Neural cell (in vitro differentiated cells): ENCODE measurements at regions not wholly inside any gene's neighbourhood (a gene's known extent, or its start where the extent isn't known, plus 50 kb on each side); places are given as distances from the start of the nearest gene placed in this dataset.
"Not testable (repeated sequence)": the region's sequence is repeated elsewhere in the genome, so short reads cannot be mapped to it uniquely, and the experiment has no call there.

Experiments used
- EP300 ChIP-seq: fragments of 450-650 bp; conservative IDR thresholded peaks from 2 replicates; pipeline ENCODE4 v1.6.1; 2014; ENCODE audit warnings: antibody characterized with exemption, mild to moderate bottlenecking, moderate library complexity; ENCODE audit not compliant: poor library complexity, severe bottlenecking
- EZH2 ChIP-seq: fragments of 200-600, 300-800 bp; shearing (Covaris generic), sonication (generic); IDR thresholded peaks from 2 replicates; pipeline ENCODE4 v1.6.1; 2014; ENCODE audit warnings: antibody characterized with exemption, low read length, borderline replicate concordance, mild to moderate bottlenecking; ENCODE audit not compliant: insufficient read depth, poor library complexity, severe bottlenecking
- POLR2AphosphoS5 ChIP-seq: IDR thresholded peaks from 2 replicates; pipeline ENCODE4 v1.6.1; 2012
- TAF1 ChIP-seq: IDR thresholded peaks from 2 replicates; pipeline ENCODE4 v1.6.1; 2012; ENCODE audit warnings: low read depth
- TF ChIP-seq, protein P1 (sequence below): IDR thresholded peaks from 2 replicates; pipeline ENCODE4 v1.6.1; 2012; ENCODE audit warnings: borderline replicate concordance
- TF ChIP-seq, protein P2 (sequence below): fragments of 450-650 bp; IDR thresholded peaks from 2 replicates; pipeline ENCODE4 v1.5.1; 2014; ENCODE audit warnings: antibody characterized with exemption, mild to moderate bottlenecking, moderate library complexity; ENCODE audit not compliant: poor library complexity, severe bottlenecking

DNA sequence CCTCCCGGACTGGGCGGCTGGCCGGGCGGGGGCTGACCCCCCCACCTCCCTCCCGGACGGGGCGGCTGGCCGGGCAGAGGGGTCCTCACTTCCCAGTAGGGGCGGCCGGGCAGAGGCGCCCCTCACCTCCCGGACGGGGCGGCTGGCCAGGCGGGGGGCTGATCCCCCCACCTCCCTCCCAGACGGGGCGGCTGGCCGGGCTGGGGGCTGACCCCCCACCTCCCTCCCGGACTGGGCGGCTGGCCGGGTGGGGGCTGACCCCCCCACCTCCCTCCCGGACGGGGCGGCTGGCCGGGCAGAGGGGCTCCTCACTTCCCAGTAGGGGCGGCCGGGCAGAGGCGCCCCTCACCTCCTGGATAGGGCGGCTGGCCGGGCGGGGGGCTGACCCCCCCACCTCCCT, 205.0 kb upstream of the CBLB start:
- TF ChIP-seq, protein P1, sequence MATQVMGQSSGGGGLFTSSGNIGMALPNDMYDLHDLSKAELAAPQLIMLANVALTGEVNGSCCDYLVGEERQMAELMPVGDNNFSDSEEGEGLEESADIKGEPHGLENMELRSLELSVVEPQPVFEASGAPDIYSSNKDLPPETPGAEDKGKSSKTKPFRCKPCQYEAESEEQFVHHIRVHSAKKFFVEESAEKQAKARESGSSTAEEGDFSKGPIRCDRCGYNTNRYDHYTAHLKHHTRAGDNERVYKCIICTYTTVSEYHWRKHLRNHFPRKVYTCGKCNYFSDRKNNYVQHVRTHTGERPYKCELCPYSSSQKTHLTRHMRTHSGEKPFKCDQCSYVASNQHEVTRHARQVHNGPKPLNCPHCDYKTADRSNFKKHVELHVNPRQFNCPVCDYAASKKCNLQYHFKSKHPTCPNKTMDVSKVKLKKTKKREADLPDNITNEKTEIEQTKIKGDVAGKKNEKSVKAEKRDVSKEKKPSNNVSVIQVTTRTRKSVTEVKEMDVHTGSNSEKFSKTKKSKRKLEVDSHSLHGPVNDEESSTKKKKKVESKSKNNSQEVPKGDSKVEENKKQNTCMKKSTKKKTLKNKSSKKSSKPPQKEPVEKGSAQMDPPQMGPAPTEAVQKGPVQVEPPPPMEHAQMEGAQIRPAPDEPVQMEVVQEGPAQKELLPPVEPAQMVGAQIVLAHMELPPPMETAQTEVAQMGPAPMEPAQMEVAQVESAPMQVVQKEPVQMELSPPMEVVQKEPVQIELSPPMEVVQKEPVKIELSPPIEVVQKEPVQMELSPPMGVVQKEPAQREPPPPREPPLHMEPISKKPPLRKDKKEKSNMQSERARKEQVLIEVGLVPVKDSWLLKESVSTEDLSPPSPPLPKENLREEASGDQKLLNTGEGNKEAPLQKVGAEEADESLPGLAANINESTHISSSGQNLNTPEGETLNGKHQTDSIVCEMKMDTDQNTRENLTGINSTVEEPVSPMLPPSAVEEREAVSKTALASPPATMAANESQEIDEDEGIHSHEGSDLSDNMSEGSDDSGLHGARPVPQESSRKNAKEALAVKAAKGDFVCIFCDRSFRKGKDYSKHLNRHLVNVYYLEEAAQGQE = not testable (repeated sequence)
- TF ChIP-seq, protein P2, sequence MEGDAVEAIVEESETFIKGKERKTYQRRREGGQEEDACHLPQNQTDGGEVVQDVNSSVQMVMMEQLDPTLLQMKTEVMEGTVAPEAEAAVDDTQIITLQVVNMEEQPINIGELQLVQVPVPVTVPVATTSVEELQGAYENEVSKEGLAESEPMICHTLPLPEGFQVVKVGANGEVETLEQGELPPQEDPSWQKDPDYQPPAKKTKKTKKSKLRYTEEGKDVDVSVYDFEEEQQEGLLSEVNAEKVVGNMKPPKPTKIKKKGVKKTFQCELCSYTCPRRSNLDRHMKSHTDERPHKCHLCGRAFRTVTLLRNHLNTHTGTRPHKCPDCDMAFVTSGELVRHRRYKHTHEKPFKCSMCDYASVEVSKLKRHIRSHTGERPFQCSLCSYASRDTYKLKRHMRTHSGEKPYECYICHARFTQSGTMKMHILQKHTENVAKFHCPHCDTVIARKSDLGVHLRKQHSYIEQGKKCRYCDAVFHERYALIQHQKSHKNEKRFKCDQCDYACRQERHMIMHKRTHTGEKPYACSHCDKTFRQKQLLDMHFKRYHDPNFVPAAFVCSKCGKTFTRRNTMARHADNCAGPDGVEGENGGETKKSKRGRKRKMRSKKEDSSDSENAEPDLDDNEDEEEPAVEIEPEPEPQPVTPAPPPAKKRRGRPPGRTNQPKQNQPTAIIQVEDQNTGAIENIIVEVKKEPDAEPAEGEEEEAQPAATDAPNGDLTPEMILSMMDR = not testable (repeated sequence)
- TF ChIP-seq POLR2AphosphoS5, EZH2, EP300, TAF1: not testable (repeated sequence)
